Activated CD8-positive, alpha-beta memory T cell treated with anti-CD3 and anti-CD28 coated beads for 24 hours (primary cell): ENCODE measurements at regions not wholly inside any gene's neighbourhood (a gene's known extent, or its start where the extent isn't known, plus 50 kb on each side); places are given as distances from the start of the nearest gene placed in this dataset.
"Not testable (repeated sequence)": the region's sequence is repeated elsewhere in the genome, so short reads cannot be mapped to it uniquely, and the experiment has no call there.

Experiments
- DNase-seq: peaks from one replicate; pipeline ENCODE4 v3.0.0-alpha.2; 2020

DNA sequence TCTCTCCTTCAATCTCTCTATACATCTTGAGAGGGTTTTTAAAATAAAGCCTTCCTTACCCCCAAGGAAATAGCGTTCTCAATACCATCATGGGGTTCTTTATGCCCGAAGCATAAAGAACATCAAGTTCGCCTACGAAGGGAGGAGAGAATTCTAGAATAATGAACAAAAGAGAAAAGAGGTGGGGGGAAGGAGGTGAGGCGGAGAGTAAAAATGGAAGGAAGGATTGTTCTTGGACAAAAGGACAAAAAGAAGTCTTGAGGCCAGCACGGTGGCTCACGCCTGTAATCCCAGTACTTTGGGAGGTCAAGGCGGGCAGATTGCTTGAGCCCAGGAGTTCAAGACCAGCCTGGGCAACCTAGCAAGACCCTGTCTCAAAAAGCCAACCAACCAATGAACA lies 319.8 kb upstream of the NCKAP5 start:
- DNase-seq: no peak

DNA sequence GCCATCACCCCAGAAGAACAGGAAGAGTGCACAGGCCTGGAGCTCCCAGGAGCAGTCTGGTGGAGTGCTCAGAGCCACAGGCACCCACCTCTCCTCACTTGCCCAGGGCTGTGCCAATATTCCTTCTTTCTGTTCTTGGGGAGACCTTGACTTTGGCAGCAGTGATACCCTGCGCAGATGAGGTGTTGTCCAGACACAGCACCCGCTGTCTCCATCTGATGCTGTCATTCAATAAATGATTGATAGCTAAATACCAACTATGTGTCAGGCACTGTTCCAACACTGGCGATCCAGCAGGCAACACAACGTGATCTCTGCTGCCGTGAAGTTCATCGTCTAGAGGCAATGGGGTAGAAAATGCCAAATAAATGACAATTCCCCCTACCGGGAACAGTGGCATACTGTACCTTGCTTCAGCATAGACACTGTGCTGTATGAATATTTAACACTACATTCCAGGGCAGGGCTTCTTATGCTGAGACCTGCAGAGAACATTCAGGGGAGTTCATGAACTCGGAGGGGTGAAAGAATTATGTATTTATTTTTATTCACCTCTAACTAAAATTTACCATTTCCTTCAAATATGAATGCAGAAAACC lies 320.5 kb upstream of the NCKAP5 start:
- DNase-seq: no peak

GRCh38 chr2:133892352-133892913 lies 324.2 kb upstream of the NCKAP5 start:
- DNase-seq: no peak

GRCh38 chr2:133894429-133894828 lies 326.2 kb upstream of the NCKAP5 start:
- no peak for DNase-seq

GRCh38 chr2:133897838-133898237 lies 329.6 kb upstream of the NCKAP5 start:
- DNase-seq: not testable (repeated sequence)

GRCh38 chr2:133900909-133901308 lies 332.6 kb upstream of the NCKAP5 start:
- DNase-seq: no peak

DNA sequence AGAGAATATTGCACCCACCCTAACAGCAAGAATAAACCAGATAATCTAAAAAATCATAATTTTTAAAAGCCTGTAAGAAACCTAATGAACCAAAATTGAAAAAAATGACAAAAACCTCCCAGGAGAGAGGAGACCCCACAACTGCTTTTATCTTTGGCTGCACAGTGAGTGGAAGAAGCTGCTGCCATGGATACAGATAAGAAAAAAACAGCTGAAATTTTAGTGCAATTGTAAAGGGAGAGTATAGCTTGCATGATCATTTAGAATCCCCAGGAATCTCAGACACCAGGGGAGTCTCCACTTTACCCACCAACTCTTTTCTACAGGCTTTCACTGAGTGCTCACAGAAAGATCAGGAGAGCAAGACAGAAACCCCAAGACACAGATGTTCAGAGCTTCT lies 338.1 kb upstream of the NCKAP5 start:
- no peak for DNase-seq

GRCh38 chr2:133906926-133907325 lies 338.7 kb upstream of the NCKAP5 start:
- DNase-seq: no peak

GRCh38 chr2:133908171-133908570 lies 339.9 kb upstream of the NCKAP5 start:
- no peak for DNase-seq

DNA sequence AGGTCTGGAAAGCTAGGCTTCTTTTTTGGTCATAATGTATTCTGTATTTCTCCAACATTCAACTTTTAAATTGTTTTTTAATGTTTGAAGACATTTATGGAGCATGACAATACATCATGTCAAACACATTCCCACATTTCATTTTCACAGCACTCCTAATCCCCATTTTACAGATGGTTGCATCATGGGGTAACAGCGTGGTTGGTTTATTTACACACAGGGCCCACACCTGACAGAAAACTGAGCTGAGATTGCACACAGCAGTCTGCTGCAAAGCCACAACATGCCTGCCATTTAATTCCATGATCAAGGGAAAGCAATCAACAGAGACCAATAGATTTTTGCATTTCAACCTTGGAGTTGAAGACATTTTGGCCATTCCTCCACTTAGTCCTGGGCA lies 335.7 kb upstream of the MGAT5 start:
- DNase-seq: no peak

DNA sequence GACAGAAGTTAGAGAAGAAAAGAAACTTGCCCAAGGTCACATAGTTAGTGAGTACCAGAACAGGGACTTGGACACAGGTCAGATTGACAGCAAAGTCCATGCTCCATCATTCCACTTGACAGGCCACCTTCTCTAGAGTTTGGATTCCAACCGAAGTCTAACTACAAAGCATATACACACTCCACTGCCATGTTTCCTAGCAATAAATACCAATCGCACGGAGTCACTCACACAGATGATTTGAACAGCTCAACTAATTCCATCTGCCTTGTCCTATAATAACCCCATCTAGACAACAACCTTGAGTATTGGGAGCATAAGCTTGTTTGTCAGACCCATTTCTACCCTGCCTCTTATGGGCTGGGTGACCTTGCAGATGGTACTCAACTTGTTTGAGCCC lies 334.6 kb upstream of the MGAT5 start:
- no peak for DNase-seq

GRCh38 chr2:133927894-133928293 lies 326.0 kb upstream of the MGAT5 start:
- DNase-seq: no peak

DNA sequence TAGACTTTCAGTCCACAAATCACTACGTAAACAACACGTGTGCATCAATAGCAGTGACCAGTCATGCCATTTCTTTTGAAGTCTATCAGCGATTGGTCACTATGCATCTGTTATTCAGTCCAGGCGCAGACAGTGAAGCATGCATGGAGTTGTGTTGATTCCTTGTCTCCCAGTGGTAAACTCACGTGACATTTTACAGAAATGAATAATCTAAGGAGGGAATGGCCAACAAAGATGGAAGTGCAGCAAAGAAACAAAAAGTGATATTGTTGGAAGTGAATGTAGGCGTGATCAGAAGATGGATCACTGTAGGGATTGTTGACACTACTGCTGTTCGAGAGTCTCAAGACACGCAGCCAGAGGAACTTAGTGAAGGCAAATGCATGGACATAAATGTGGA lies 317.8 kb upstream of the MGAT5 start:
- DNase-seq: no peak

DNA sequence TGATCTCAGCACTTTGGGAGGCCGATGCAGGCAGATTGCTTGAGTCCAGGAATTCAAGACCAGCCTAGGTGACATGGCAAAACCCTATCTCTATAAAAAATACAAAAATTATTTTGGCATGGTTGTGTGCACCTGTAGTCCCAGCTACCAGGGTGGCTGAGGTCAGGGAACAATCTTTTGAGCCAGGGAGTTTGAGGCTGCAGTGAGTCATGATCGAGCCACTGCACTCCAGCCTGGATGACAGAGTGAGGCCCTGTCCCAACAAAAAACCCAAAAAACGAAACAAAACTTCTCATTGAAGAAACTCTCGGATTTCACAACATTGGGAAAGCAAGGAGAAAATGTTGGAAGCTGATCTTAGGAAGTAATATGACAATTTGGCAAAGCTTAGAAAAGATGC lies 317.3 kb upstream of the MGAT5 start:
- DNase-seq: no peak

GRCh38 chr2:133937669-133938068 lies 316.2 kb upstream of the MGAT5 start:
- DNase-seq: no peak

GRCh38 chr2:133940134-133940533 lies 313.7 kb upstream of the MGAT5 start:
- DNase-seq: no peak

GRCh38 chr2:133941666-133942065 lies 312.2 kb upstream of the MGAT5 start:
- no peak for DNase-seq

DNA sequence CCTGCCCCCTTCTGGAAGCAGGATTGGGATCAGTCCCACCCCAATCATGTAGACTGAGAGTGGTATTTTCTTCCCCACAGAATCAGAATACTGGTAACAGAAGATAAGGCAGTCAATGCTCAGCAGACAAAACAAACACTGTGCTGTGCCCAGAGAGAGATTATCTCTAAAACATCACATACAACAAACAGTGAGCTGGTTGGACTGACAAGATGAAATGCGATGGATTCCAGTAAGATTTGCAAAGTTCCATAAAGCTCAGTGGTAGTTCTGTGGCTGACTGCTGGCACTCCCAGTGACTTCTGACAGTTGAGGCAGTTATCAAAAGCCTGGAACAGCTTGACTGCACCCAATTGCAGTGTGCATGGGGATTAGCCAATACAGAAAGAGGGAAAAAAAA lies 311.5 kb upstream of the MGAT5 start:
- DNase-seq: no peak

GRCh38 chr2:133943108-133943507 lies 310.8 kb upstream of the MGAT5 start:
- no peak for DNase-seq

- no peak for DNase-seq
Measured at GRCh38 chr2:133945089-133945488, 308.8 kb upstream of the MGAT5 start.

GRCh38 chr2:133947057-133947456 lies 306.8 kb upstream of the MGAT5 start:
- DNase-seq: no peak

DNA sequence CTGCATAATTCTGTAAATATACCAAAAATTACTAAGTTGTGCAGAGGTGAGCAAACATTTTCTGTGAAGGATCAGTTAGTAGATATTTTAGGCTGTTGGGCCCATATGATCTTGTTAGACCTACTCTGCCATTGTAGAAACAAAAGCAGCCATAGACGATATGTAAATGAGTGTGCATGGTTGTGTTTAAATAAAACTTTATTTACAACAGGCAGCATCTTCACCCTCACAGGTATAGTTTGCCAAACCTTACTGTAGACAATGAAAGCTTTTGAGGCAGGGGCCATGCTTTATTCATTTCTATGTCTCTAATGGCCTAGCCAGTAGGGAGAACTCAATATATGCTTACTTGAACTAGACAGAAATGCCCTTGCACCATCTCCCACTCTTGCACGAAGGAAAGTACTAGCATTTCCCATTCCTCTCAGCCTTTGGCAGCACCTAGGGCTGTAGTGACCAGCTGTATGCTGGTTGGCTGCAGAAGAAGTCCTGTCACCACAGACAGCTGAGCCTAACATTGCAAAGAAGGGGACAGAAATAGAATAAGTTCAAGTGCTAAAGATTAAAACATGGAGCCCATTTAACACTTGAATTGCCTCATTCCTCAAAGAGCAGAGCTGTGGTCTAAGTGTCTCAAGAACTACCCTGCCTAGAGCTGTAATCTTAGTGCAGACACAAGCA lies 305.1 kb upstream of the MGAT5 start:
- no peak for DNase-seq

- DNase-seq: no peak
Measured at GRCh38 chr2:133949595-133949994, 304.3 kb upstream of the MGAT5 start.

DNA sequence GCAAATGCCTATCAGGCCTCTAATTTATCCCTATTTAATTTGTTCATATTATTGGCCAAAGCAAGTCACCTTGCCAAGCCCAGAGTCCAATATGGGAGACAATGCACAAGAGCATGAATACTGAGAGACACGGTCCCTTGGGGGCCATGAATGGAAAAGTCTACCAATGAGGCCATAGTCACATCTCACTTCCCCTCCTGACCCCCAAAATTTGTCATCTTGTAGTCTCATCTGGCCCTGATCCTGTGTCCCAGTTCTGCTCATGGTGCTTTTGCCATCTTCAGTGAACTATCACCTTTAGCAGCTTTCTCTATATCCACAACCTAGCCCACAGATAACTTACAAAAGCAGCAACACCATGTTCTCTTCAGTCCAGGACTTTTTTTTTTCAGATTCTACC lies 302.7 kb upstream of the MGAT5 start:
- DNase-seq: no peak

- no peak for DNase-seq
Measured at GRCh38 chr2:133952420-133952819, 301.5 kb upstream of the MGAT5 start.
